NCI-H1105 treated with DMSO at 0.1 percent for 48 hours (cell line): ENCODE measurements at regions not wholly inside any gene's neighbourhood (a gene's known extent, or its start where the extent isn't known, plus 50 kb on each side); places are given as distances from the start of the nearest gene placed in this dataset.
"Not testable (repeated sequence)": the region's sequence is repeated elsewhere in the genome, so short reads cannot be mapped to it uniquely, and the experiment has no call there.

ENCODE experiments used
- DNase-seq: peaks from one replicate; lab custom pipeline; 2025; lab: John Stamatoyannopoulos, UW

- DNase-seq, result no peak
Measured at GRCh38 chr20:53872561-53873229, 197.7 kb downstream of the BCAS1 start.

GRCh38 chr20:53872081-53872541 lies 198.3 kb downstream of the BCAS1 start:
- DNase-seq, result no peak

GRCh38 chr20:53871541-53871940 lies 198.9 kb downstream of the BCAS1 start:
- no peak for DNase-seq

- DNase-seq, result no peak
Measured at GRCh38 chr20:53870426-53871315, 199.7 kb downstream of the BCAS1 start.

GRCh38 chr20:53869466-53870258 lies 200.7 kb downstream of the BCAS1 start:
- peak; percentile 71 for DNase-seq

GRCh38 chr20:53867741-53868351 lies 202.5 kb downstream of the BCAS1 start:
- no peak for DNase-seq

GRCh38 chr20:53866794-53867740 lies 203.3 kb downstream of the BCAS1 start:
- no peak for DNase-seq

- peak; percentile 31 for DNase-seq
Measured at GRCh38 chr20:53865901-53866793, 204.2 kb downstream of the BCAS1 start.

GRCh38 chr20:53864765-53865683 lies 205.4 kb downstream of the BCAS1 start:
- peak; percentile 8 for DNase-seq

- peak; percentile 92 for DNase-seq
Measured at GRCh38 chr20:53863923-53864641, 206.3 kb downstream of the BCAS1 start.

- not testable (repeated sequence) for DNase-seq
Measured at GRCh38 chr20:53863535-53863922, 206.9 kb downstream of the BCAS1 start.

- DNase-seq, result not testable (repeated sequence)
Measured at GRCh38 chr20:53863039-53863438, 207.4 kb downstream of the BCAS1 start.

- DNase-seq, result not testable (repeated sequence)
Measured at GRCh38 chr20:53862490-53862889, 207.9 kb downstream of the BCAS1 start.

- DNase-seq, result not testable (repeated sequence)
Measured at GRCh38 chr20:53862136-53862397, 208.3 kb downstream of the BCAS1 start.

- no peak for DNase-seq
Measured at GRCh38 chr20:53859684-53860083, 210.7 kb downstream of the BCAS1 start.

- DNase-seq, result not testable (repeated sequence)
Measured at GRCh38 chr20:53859009-53859408, 211.4 kb downstream of the BCAS1 start.

GRCh38 chr20:53858516-53858915 lies 211.9 kb downstream of the BCAS1 start:
- DNase-seq, result not testable (repeated sequence)

GRCh38 chr20:53857723-53858236 lies 212.6 kb downstream of the BCAS1 start:
- DNase-seq, result peak; percentile 70
